ENCODE measurements at regions not wholly inside any gene's neighbourhood (a gene's known extent, or its start where the extent isn't known, plus 50 kb on each side); places are given as distances from the start of the nearest gene placed in this dataset.

DNA sequence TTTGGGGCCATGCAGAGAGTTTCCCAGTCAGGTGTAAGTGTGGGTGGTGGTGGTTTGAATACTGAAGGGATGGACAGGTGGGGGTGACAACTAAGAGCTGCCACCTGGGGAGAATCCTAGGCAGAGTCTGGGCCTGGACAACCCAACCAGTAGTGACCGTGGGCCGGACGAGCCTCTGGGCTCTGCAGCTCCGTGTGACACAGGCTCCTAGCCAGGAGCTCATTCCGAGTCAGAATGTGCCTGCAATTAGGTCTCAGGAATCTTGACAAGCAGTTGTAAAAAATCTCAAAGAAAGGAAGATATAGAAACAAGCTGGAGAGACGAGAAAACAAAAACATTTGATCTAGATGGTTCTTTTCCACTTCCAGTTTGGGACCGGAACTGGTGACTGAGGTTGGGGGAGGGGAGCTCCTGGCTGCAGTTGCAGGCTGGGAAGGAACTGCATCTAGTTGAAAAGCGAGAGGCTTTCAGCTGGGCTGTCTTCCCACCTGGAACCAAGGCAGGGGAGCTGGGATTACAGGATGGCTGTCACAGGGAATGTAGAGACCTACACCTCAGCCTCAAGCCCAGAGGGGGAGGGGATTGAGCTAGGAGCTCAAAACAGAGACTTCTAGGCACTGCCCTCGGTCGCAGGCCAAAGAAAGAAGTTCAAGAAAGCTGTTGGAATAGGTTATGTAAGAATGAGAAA lies 156.9 kb downstream of the PAX1 start:
- H3K4me3 ChIP-seq (replicated peaks; ENCODE audit: insufficient read depth, low read length) = no peak overlapping the region
- DNase-seq (ENCODE audit: low read depth in 1 of 2, low spot score in 1 of 2) = no peak
- H3K27ac ChIP-seq (replicated peaks) = no peak overlapping the region
- H3K27me3 ChIP-seq (ENCODE audit: insufficient read depth, poor library complexity, severe bottlenecking) = no peaks in the 10 kb centered on the region
- TF ChIP-seq SPI1 (IDR thresholded peaks at IDR 0.05; ENCODE audit: borderline replicate concordance, low read depth) = no peak
- TF ChIP-seq, protein P1, sequence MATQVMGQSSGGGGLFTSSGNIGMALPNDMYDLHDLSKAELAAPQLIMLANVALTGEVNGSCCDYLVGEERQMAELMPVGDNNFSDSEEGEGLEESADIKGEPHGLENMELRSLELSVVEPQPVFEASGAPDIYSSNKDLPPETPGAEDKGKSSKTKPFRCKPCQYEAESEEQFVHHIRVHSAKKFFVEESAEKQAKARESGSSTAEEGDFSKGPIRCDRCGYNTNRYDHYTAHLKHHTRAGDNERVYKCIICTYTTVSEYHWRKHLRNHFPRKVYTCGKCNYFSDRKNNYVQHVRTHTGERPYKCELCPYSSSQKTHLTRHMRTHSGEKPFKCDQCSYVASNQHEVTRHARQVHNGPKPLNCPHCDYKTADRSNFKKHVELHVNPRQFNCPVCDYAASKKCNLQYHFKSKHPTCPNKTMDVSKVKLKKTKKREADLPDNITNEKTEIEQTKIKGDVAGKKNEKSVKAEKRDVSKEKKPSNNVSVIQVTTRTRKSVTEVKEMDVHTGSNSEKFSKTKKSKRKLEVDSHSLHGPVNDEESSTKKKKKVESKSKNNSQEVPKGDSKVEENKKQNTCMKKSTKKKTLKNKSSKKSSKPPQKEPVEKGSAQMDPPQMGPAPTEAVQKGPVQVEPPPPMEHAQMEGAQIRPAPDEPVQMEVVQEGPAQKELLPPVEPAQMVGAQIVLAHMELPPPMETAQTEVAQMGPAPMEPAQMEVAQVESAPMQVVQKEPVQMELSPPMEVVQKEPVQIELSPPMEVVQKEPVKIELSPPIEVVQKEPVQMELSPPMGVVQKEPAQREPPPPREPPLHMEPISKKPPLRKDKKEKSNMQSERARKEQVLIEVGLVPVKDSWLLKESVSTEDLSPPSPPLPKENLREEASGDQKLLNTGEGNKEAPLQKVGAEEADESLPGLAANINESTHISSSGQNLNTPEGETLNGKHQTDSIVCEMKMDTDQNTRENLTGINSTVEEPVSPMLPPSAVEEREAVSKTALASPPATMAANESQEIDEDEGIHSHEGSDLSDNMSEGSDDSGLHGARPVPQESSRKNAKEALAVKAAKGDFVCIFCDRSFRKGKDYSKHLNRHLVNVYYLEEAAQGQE (IDR thresholded peaks at IDR 0.05; ENCODE audit: insufficient replicate concordance, low read depth) = no peak
- TF ChIP-seq, protein P2, sequence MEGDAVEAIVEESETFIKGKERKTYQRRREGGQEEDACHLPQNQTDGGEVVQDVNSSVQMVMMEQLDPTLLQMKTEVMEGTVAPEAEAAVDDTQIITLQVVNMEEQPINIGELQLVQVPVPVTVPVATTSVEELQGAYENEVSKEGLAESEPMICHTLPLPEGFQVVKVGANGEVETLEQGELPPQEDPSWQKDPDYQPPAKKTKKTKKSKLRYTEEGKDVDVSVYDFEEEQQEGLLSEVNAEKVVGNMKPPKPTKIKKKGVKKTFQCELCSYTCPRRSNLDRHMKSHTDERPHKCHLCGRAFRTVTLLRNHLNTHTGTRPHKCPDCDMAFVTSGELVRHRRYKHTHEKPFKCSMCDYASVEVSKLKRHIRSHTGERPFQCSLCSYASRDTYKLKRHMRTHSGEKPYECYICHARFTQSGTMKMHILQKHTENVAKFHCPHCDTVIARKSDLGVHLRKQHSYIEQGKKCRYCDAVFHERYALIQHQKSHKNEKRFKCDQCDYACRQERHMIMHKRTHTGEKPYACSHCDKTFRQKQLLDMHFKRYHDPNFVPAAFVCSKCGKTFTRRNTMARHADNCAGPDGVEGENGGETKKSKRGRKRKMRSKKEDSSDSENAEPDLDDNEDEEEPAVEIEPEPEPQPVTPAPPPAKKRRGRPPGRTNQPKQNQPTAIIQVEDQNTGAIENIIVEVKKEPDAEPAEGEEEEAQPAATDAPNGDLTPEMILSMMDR (IDR thresholded peaks at IDR 0.05; ENCODE audit: insufficient read depth, low read length) = no peak
- no peak for TF ChIP-seq GABPA (IDR thresholded peaks at IDR 0.05; ENCODE audit: low read depth)
- TF ChIP-seq POLR2AphosphoS5 (IDR thresholded peaks at IDR 0.05; ENCODE audit: low read depth) = no peak

DNA sequence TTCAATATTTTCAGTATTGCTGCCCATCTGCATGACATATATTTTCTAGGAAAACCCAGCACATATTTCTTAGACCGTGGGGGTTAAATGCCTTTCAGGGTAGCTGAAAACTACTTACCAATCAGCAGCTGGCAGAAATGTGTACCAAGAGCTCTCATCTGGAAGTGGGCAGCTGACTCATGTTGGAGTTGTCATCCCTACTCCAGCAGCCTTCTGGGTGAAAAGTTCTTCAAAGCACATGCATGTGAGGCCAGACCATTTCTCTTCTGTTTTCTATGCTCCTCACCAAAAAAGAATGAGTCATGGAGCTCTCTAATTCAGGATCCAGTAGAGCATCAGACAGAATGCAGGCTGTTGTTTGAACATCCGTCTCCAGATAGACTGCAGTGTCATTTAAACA lies 135.5 kb downstream of the PAX1 start:
- TF ChIP-seq GABPA (IDR thresholded peaks at IDR 0.05; ENCODE audit: low read depth) (no peak), POLR2AphosphoS5 (IDR thresholded peaks at IDR 0.05; ENCODE audit: low read depth) (no peak), SPI1 (IDR thresholded peaks at IDR 0.05; ENCODE audit: borderline replicate concordance, low read depth) (no peak)
- TF ChIP-seq, protein P1 (IDR thresholded peaks at IDR 0.05; ENCODE audit: insufficient replicate concordance, low read depth) = no peak
- TF ChIP-seq, protein P2 (IDR thresholded peaks at IDR 0.05; ENCODE audit: insufficient read depth, low read length) = no peak
- DNase-seq (ENCODE audit: low read depth in 1 of 2, low spot score in 1 of 2) = no peak
- Histone ChIP-seq H3K27me3 (ENCODE audit: insufficient read depth, poor library complexity, severe bottlenecking) (peaks cover 3% of the 10 kb centered on the region), H3K4me3 (replicated peaks; ENCODE audit: insufficient read depth, low read length) (no peak overlapping the region), H3K27ac (replicated peaks) (no peak overlapping the region)

DNA sequence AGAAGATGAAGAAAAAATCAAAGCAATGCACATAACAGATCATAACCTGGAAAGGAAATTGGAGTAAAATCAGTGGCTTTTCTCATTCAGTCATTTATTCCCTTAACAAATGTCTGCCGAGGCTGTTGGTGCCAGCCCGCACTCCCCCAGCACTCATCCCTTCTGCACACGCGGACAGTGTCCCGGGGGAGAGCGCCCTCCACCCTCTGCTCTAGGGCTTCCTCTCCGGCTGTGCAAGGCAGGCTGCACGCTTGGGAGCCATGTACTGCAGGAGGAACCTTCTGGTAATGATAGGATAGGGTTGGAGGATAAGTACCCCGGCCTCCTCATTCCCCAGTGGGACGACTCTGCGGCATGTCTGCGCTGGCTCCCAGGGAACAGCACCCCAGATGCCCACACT lies 134.5 kb downstream of the PAX1 start:
- DNase-seq (ENCODE audit: low read depth in 1 of 2, low spot score in 1 of 2) = no peak
- Histone ChIP-seq H3K27ac (replicated peaks) (no peak overlapping the region), H3K4me3 (replicated peaks; ENCODE audit: insufficient read depth, low read length) (no peak overlapping the region), H3K27me3 (ENCODE audit: insufficient read depth, poor library complexity, severe bottlenecking) (peaks cover 3% of the 10 kb centered on the region)
- TF ChIP-seq POLR2AphosphoS5 (IDR thresholded peaks at IDR 0.05; ENCODE audit: low read depth) (no peak), SPI1 (IDR thresholded peaks at IDR 0.05; ENCODE audit: borderline replicate concordance, low read depth) (no peak)

DNA sequence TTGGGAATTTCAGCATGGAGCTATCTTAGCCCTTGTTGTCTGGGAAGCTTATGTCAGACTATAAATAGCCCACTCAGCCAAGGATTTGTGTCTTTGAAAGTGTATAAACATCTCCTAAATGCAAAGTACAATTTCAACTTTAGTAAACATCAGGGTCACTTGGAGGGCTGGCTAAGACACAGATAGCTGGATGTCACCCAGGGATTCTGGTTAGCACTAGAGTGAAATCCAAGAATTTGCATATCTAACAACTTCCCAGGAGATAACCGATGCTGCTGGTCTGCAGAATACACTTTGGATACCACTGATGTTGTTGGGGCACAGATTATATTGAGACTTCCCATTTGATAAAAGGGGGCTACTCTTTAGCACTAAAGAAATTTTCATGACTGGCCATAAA lies 130.9 kb downstream of the PAX1 start:
- TF ChIP-seq, protein P1 (IDR thresholded peaks at IDR 0.05; ENCODE audit: insufficient replicate concordance, low read depth) = no peak
- TF ChIP-seq, protein P2 (IDR thresholded peaks at IDR 0.05; ENCODE audit: insufficient read depth, low read length) = no peak
- TF ChIP-seq POLR2AphosphoS5 (IDR thresholded peaks at IDR 0.05; ENCODE audit: low read depth) = no peak
- no peak for TF ChIP-seq GABPA (IDR thresholded peaks at IDR 0.05; ENCODE audit: low read depth)
- Histone ChIP-seq H3K4me3 (replicated peaks; ENCODE audit: insufficient read depth, low read length) (no peak overlapping the region), H3K27me3 (ENCODE audit: insufficient read depth, poor library complexity, severe bottlenecking) (peaks cover 3% of the 10 kb centered on the region), H3K27ac (replicated peaks) (no peak overlapping the region)
- no peak for DNase-seq (ENCODE audit: low read depth in 1 of 2, low spot score in 1 of 2)

Data from HL-60 (cell line).